ENCODE measurements at regions not wholly inside any gene's neighbourhood (a gene's known extent, or its start where the extent isn't known, plus 50 kb on each side); places are given as distances from the start of the nearest gene placed in this dataset.
A peak's percentile ranks its signal among the peaks of the same experiment; 100 is the strongest.

GRCh38 chr2:162926501-162926900 lies 87.9 kb upstream of the KCNH7 start:
- Histone ChIP-seq H3K4me1 (peaks cover 0 to 12% (median 0%) of the 10 kb centered on the region in 10 experiments; a peak in 4 of 20 replicates), H3K4me2 (no peak overlapping the region), H3K36me3 (no peaks in the 10 kb centered on the region), H3K4me3 (no peak overlapping the region), H4K20me1 (no peaks in the 10 kb centered on the region), H3K9me3 (replicated peaks in 1 of 11) (no peaks in the 10 kb centered on the region), H3K27ac (no peak overlapping the region), H3K27me3 (no peaks in the 10 kb centered on the region), H3K9ac (no peak overlapping the region)
- TF ChIP-seq Cebpa-rat (IDR thresholded peaks at IDR 0.05): no peak

- no peak overlapping the region for H3K4me2 ChIP-seq
- H3K27ac ChIP-seq: no peak overlapping the region
- H4K20me1 ChIP-seq: no peaks in the 10 kb centered on the region
- no peak overlapping the region for H3K9ac ChIP-seq
- H3K9me3 ChIP-seq (replicated peaks in 1 of 11): no peaks in the 10 kb centered on the region
- no peak for TF ChIP-seq Cebpa-rat (IDR thresholded peaks at IDR 0.05)
- no peaks in the 10 kb centered on the region for H3K27me3 ChIP-seq
- H3K4me3 ChIP-seq: no peak overlapping the region
- H3K4me1 ChIP-seq: peaks cover 0 to 12% (median 0%) of the 10 kb centered on the region in 10 experiments; a peak in 4 of 20 replicates
- no peaks in the 10 kb centered on the region for H3K36me3 ChIP-seq
Observed at GRCh38 chr2:162925595-162925994, 87.0 kb upstream of the KCNH7 start.

- Histone ChIP-seq H4K20me1 (no peaks in the 10 kb centered on the region), H3K27ac (no peak overlapping the region), H3K9me3 (replicated peaks in 1 of 11) (no peaks in the 10 kb centered on the region), H3K36me3 (no peaks in the 10 kb centered on the region), H3K9ac (no peak overlapping the region), H3K4me2 (no peak overlapping the region), H3K4me3 (no peak overlapping the region), H3K4me1 (0 out of 20 replicates have a peak, but pooled peaks cover 0 to 6% (median 0%) of the 10 kb centered on the region in 10 experiments), H3K27me3 (no peaks in the 10 kb centered on the region)
- no peak for TF ChIP-seq Cebpa-rat (IDR thresholded peaks at IDR 0.05)
Observed at GRCh38 chr2:162919111-162919510, 80.5 kb upstream of the KCNH7 start.

- Histone ChIP-seq H3K4me2 (peak overlapping the region in 1 of 11 experiments; percentile 13; a peak in 1 of 22 replicates), H3K27ac (peak overlapping the region in 2 of 11 experiments; percentile 9 to 37; a peak in 2 of 22 replicates), H3K27me3 (no peaks in the 10 kb centered on the region), H3K9me3 (replicated peaks in 1 of 11) (no peaks in the 10 kb centered on the region), H3K9ac (no peak overlapping the region), H3K36me3 (no peaks in the 10 kb centered on the region), H3K4me3 (no peak overlapping the region), H4K20me1 (no peaks in the 10 kb centered on the region), H3K4me1 (0 out of 20 replicates have a peak, but pooled peaks cover 0 to 6% (median 0%) of the 10 kb centered on the region in 10 experiments)
- no peak for TF ChIP-seq Cebpa-rat (IDR thresholded peaks at IDR 0.05)
Observed at GRCh38 chr2:162917626-162918025, 79.1 kb upstream of the KCNH7 start.

GRCh38 chr2:162916286-162916801 lies 77.8 kb upstream of the KCNH7 start:
- no peak for TF ChIP-seq Cebpa-rat (IDR thresholded peaks at IDR 0.05)
- no peaks in the 10 kb centered on the region for H3K27me3 ChIP-seq
- no peak overlapping the region for H3K27ac ChIP-seq
- no peaks in the 10 kb centered on the region for H4K20me1 ChIP-seq
- no peaks in the 10 kb centered on the region for H3K36me3 ChIP-seq
- H3K4me2 ChIP-seq: no peak overlapping the region
- H3K4me1 ChIP-seq: 0 out of 20 replicates have a peak, but pooled peaks cover 0 to 6% (median 0%) of the 10 kb centered on the region in 10 experiments
- no peak overlapping the region for H3K9ac ChIP-seq
- H3K9me3 ChIP-seq (replicated peaks in 1 of 11): no peaks in the 10 kb centered on the region
- H3K4me3 ChIP-seq: no peak overlapping the region

GRCh38 chr2:162915858-162916257 lies 77.3 kb upstream of the KCNH7 start:
- no peak overlapping the region for H3K9ac ChIP-seq
- H4K20me1 ChIP-seq: no peaks in the 10 kb centered on the region
- H3K4me1 ChIP-seq: 0 out of 20 replicates have a peak, but pooled peaks cover 0 to 6% (median 0%) of the 10 kb centered on the region in 10 experiments
- H3K27ac ChIP-seq: no peak overlapping the region
- no peaks in the 10 kb centered on the region for H3K36me3 ChIP-seq
- TF ChIP-seq Cebpa-rat (IDR thresholded peaks at IDR 0.05): no peak
- H3K4me3 ChIP-seq: no peak overlapping the region
- no peaks in the 10 kb centered on the region for H3K27me3 ChIP-seq
- no peaks in the 10 kb centered on the region for H3K9me3 ChIP-seq (replicated peaks in 1 of 11)
- no peak overlapping the region for H3K4me2 ChIP-seq

- no peaks in the 10 kb centered on the region for H4K20me1 ChIP-seq
- H3K4me3 ChIP-seq: no peak overlapping the region
- H3K9ac ChIP-seq: no peak overlapping the region
- no peak overlapping the region for H3K4me2 ChIP-seq
- no peaks in the 10 kb centered on the region for H3K27me3 ChIP-seq
- H3K27ac ChIP-seq: no peak overlapping the region
- 0 out of 20 replicates have a peak, but pooled peaks cover 0 to 6% (median 0%) of the 10 kb centered on the region in 10 experiments for H3K4me1 ChIP-seq
- H3K36me3 ChIP-seq: no peaks in the 10 kb centered on the region
- TF ChIP-seq Cebpa-rat (IDR thresholded peaks at IDR 0.05): no peak
- no peaks in the 10 kb centered on the region for H3K9me3 ChIP-seq (replicated peaks in 1 of 11)
Observed at GRCh38 chr2:162914161-162914560, 75.6 kb upstream of the KCNH7 start.

GRCh38 chr2:162912787-162913186 lies 74.2 kb upstream of the KCNH7 start:
- H4K20me1 ChIP-seq: no peaks in the 10 kb centered on the region
- TF ChIP-seq Cebpa-rat (IDR thresholded peaks at IDR 0.05): no peak

GRCh38 chr2:162908567-162908966 lies 70.0 kb upstream of the KCNH7 start:
- H3K4me2 ChIP-seq: no peak overlapping the region
- no peak overlapping the region for H3K27ac ChIP-seq
- H3K27me3 ChIP-seq: no peaks in the 10 kb centered on the region

More at GRCh38 chr2:162912787-162913186, 74.2 kb upstream of the KCNH7 start:
- Histone ChIP-seq H3K4me1 (0 out of 20 replicates have a peak, but pooled peaks cover 0 to 5% (median 0%) of the 10 kb centered on the region in 10 experiments), H3K9me3 (replicated peaks in 1 of 11) (no peaks in the 10 kb centered on the region), H3K9ac (no peak overlapping the region), H3K4me3 (no peak overlapping the region), H3K27ac (no peak overlapping the region), H3K4me2 (no peak overlapping the region), H3K27me3 (no peaks in the 10 kb centered on the region), H3K36me3 (no peaks in the 10 kb centered on the region)

GRCh38 chr2:162890690-162891311 lies 52.2 kb upstream of the KCNH7 start:
- Histone ChIP-seq H3K27me3 (no peaks in the 10 kb centered on the region), H4K20me1 (no peaks in the 10 kb centered on the region), H3K4me2 (no peak overlapping the region), H3K4me3 (no peak overlapping the region), H3K9me3 (replicated peaks in 1 of 11) (no peaks in the 10 kb centered on the region), H3K36me3 (no peaks in the 10 kb centered on the region), H3K27ac (no peak overlapping the region), H3K4me1 (0 out of 20 replicates have a peak, but pooled peaks cover 0 to 5% (median 0%) of the 10 kb centered on the region in 10 experiments), H3K9ac (no peak overlapping the region)
- TF ChIP-seq Cebpa-rat (IDR thresholded peaks at IDR 0.05): no peak

More at GRCh38 chr2:162908567-162908966, 70.0 kb upstream of the KCNH7 start:
- H3K9me3 ChIP-seq (replicated peaks in 1 of 11): no peaks in the 10 kb centered on the region
- TF ChIP-seq Cebpa-rat (IDR thresholded peaks at IDR 0.05): no peak
- H3K36me3 ChIP-seq: no peaks in the 10 kb centered on the region
- H3K4me3 ChIP-seq: no peak overlapping the region
- no peaks in the 10 kb centered on the region for H3K4me1 ChIP-seq
- no peak overlapping the region for H3K9ac ChIP-seq
- no peaks in the 10 kb centered on the region for H4K20me1 ChIP-seq

Data from BLaER1 treated with 17β-estradiol and CSF1 and Interleukin-3, amounts not matched to agents 10 nM and 100 nM (cell line).